ENCODE measurements at regions not wholly inside any gene's neighbourhood (a gene's known extent, or its start where the extent isn't known, plus 50 kb on each side); places are given as distances from the start of the nearest gene placed in this dataset.

- Histone ChIP-seq H3K4me3 (ENCODE audit: extremely low read depth in 1 of 4, insufficient read depth in 2 of 4, low read depth in 3 of 4, low read length in 4 of 4) (no peak overlapping the region), H2AK5ac (ENCODE audit: low read depth, low read length) (no peak overlapping the region), H3K27ac (ENCODE audit: low read depth, low read length) (no peak overlapping the region), H3K14ac (ENCODE audit: insufficient read length) (no peak overlapping the region), H3K4me1 (replicated peaks in 1 of 4; ENCODE audit: control insufficient read depth in 3 of 4, insufficient read depth in 4 of 4, low read length in 3 of 4) (no peaks in the 10 kb centered on the region), H3K56ac (replicated peaks; ENCODE audit: insufficient read length, low read depth, low read length) (no peak overlapping the region), H2BK120ac (replicated peaks; ENCODE audit: low read depth, low read length) (no peak overlapping the region), H4K20me1 (replicated peaks in 1 of 2; ENCODE audit: control insufficient read depth in 1 of 2, insufficient read depth in 2 of 2, low read length in 2 of 2) (no peaks in the 10 kb centered on the region), H3K27me3 (replicated peaks in 1 of 4; ENCODE audit: control insufficient read depth in 3 of 4, extremely low read depth in 1 of 4, insufficient read depth in 3 of 4, low read length in 3 of 4) (no peaks in the 10 kb centered on the region), H3K9ac (replicated peaks in 1 of 4; ENCODE audit: extremely low read depth in 1 of 4, low read depth in 3 of 4, low read length in 3 of 4) (no peak overlapping the region), H3K23me2 (ENCODE audit: low read depth, low read length) (no peaks in the 10 kb centered on the region), H3K36me3 (ENCODE audit: control insufficient read depth in 2 of 4, insufficient read depth in 4 of 4, low read length in 3 of 4) (no peaks in the 10 kb centered on the region), H2BK15ac (ENCODE audit: low read length) (no peak overlapping the region), H2BK5ac (ENCODE audit: low read depth, low read length) (no peak overlapping the region), H4K8ac (ENCODE audit: extremely low read depth, insufficient read depth, low read length) (no peak overlapping the region), H3K18ac (ENCODE audit: extremely low read depth, low read length) (no peak overlapping the region), H3K4ac (replicated peaks; ENCODE audit: insufficient read length, low read depth, low read length) (no peak overlapping the region), H3K23ac (ENCODE audit: insufficient read length) (no peak overlapping the region), H4K5ac (ENCODE audit: insufficient read length, low read depth, low read length) (no peak overlapping the region), H3K9me3 (ENCODE audit: insufficient read depth in 2 of 2, low read depth in 1 of 2, low read length in 1 of 2) (no peaks in the 10 kb centered on the region), H2BK20ac (ENCODE audit: low read length) (no peak overlapping the region), H2BK12ac (ENCODE audit: low read depth, low read length) (no peak overlapping the region), H3K79me2 (ENCODE audit: control insufficient read depth in 1 of 2, insufficient read depth in 2 of 2, low read length in 2 of 2) (no peaks in the 10 kb centered on the region), H4K91ac (replicated peaks; ENCODE audit: insufficient read length, low read length) (no peak overlapping the region), H2AFZ (ENCODE audit: low read length) (no peak overlapping the region), H3K79me1 (ENCODE audit: low read depth, low read length) (no peaks in the 10 kb centered on the region), H3K4me2 (ENCODE audit: insufficient read depth in 1 of 2, low read depth in 2 of 2, low read length in 2 of 2) (no peak overlapping the region)
- no peak for TF ChIP-seq MAX (IDR thresholded peaks at IDR 0.05)
- TF ChIP-seq TCF12 (IDR thresholded peaks at IDR 0.05; ENCODE audit: low read depth, low read length) = no peak
- no peak for TF ChIP-seq KDM5A (IDR thresholded peaks at IDR 0.05; ENCODE audit: low read length)
- ChIA-PET CTCF (ENCODE audit: partially characterized antibody) (no interaction called here), POLR2A (ENCODE audit: partially characterized antibody) (no interaction called here)
- 92% methylated on average over 3 of the region's 3 CpGs; no CpG with 5 or more reads in 1 of the 2 experiments for WGBS, 2 experiments (ENCODE audit: extremely low coverage in 1 of 2, insufficient coverage in 1 of 2, insufficient read length in 1 of 2, insufficient replicate concordance in 2 of 2, low coverage in 1 of 2, low lambda C conversion rate in 2 of 2, missing lambda C conversion rate in 1 of 2)
- DNase-seq (ENCODE audit: low read depth in 1 of 2, low spot score in 2 of 2) (no peak), FAIRE-seq (no peak)
Observed at GRCh38 chr14:22438742-22439141, 150.3 kb downstream of the DAD1 start.
